HG03460 (cell line): ENCODE measurements at regions not wholly inside any gene's neighbourhood (a gene's known extent, or its start where the extent isn't known, plus 50 kb on each side); places are given as distances from the start of the nearest gene placed in this dataset.

Experiments
- ATAC-seq: cut with Tn5 transposase; IDR thresholded peaks from one replicate; pipeline ENCODE4 v1.9.1; 2021; ENCODE audit not compliant: unreplicated experiment

DNA sequence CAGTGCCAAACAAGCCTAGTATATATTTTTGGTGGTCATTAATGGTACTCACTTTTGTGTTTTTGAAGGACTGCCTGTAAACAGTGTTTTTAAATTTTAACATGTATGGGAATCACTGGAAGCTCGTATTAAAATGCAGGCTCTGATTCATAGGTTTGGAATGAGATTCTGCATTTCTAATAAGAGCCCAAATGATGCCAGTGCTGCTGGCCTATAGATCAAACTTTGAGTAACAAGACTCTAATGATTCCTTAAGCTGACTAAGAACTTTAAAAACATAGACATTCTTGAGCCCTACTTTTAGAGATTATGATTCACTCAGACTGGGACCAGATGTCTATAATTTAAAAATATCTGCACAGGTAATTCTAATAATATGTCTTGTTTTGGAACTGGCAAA, 823.2 kb upstream of the LCORL start:
- ATAC-seq: no peak

- ATAC-seq: no peak
Observed at GRCh38 chr4:18842431-18842830, 820.9 kb upstream of the LCORL start.

- no peak for ATAC-seq
Observed at GRCh38 chr4:18840481-18840880, 818.9 kb upstream of the LCORL start.

DNA sequence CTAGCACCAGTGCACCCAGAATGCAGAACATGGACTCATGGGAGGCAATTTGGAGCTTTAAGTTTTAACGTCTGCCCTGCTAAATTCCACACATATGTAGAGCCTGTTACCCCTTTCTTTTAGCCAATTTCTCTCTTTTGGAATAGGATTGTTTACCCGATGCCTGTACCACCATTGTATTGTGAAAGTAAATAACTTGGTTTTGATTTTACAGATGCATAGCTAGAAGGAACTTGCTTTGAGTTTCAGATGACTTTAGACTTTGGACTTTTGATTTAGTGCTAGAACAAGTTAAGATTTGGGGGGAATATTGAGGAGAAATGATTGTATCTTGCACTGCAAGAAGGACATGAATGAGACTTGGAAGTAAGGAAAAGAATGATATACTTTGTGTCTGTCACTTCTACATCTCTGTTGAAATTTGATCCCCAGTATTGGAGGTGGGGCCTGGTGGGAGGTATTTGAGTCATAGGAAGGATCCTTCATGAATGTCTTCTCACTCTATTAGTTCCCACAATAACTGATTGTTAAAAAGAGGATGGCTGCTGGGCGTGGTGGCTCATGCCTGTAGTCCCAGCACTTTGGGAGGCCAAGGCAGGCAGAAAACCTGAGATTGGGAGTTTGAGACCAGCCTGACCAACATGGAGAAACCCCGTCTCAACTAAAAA, 794.8 kb upstream of the LCORL start:
- ATAC-seq: no peak

GRCh38 chr4:18815779-18816173, 794.2 kb upstream of the LCORL start:
- no peak for ATAC-seq

- no peak for ATAC-seq
Observed at GRCh38 chr4:18815081-18815778, 793.7 kb upstream of the LCORL start.

- no peak for ATAC-seq
Observed at GRCh38 chr4:18813771-18814170, 792.2 kb upstream of the LCORL start.

- no peak for ATAC-seq
Observed at GRCh38 chr4:18813055-18813454, 791.5 kb upstream of the LCORL start.

- no peak for ATAC-seq
Observed at GRCh38 chr4:18803781-18804180, 782.2 kb upstream of the LCORL start.

DNA sequence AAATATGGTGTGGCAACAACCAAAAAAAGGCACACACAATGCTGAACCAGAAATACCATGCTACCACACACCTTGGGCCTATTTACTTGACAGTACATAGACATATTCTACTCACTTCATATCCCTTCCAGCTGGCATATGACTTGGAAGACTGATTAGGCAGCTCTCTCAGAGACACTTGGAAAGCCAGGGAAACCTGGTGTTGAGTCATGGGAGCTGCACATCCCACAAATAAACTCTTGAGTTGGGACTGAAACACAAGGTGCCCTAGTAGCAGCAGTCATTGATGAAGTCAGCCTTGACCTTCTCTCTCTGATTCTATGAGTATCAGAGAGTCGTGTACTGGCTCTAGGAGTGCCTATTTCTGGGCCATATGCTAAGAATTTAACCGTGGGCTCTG, 776.6 kb upstream of the LCORL start:
- no peak for ATAC-seq

DNA sequence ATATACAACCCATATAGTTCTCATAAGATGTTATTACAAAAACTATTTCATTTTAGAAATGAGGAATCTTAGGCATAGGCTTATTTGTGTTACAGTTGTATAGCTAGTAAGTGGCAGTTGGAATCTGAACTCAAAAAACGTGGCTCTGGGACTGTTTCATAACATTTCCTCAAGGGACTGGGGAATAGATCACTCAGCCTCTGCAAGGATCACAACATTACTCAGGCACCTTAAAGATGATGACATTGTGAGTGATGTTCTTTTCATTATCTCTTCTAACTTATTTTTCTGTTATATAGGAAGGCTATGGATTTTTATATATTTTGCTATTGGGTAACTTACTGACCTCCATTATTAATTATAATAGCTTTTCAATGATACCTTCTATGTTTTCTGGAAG, 774.2 kb upstream of the LCORL start:
- ATAC-seq: no peak

- ATAC-seq: no peak
Observed at GRCh38 chr4:18777190-18777930, 755.8 kb upstream of the LCORL start.

- ATAC-seq: no peak
Observed at GRCh38 chr4:18767921-18768320, 746.4 kb upstream of the LCORL start.

DNA sequence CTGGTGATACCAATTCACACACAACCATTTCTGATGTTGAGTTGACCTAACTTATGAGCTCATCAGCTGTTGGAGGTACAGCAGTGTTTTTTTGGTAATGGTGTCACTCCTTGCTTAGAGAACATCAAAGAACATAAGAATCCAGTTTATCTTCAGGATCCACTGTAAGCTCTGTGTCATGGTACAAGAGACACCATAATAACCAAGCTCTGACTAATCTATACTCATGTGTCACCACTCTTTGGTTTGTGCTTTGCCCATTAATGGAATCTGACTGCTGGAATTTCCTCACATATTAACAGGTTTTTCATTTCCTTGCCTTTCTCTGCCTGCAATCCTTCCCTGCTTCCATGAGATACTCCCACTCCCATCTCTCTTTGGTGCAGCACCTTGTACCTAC, 735.1 kb upstream of the LCORL start:
- ATAC-seq: no peak

GRCh38 chr4:18754180-18754579, 732.6 kb upstream of the LCORL start:
- ATAC-seq: no peak

GRCh38 chr4:18751083-18751482, 729.5 kb upstream of the LCORL start:
- ATAC-seq: no peak

GRCh38 chr4:18749391-18749790, 727.8 kb upstream of the LCORL start:
- ATAC-seq: no peak

DNA sequence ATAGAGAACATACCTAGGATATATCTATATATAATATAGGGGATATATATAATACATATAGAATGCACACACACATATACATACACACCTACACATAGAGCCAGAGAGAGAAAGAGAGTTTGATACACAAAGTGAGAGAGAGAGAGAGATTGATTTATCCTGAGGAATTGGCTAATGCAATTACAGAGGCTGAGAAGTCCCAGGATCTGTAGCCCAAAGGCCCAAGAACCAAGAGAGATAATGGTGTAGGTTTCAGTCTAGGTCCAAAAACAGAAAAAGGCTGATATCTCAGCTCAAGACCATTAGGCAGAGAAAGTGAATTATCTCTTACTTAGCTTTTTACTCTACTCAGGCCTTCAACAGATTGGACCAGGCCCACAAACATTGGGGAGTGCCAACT, 715.0 kb upstream of the LCORL start:
- no peak for ATAC-seq

DNA sequence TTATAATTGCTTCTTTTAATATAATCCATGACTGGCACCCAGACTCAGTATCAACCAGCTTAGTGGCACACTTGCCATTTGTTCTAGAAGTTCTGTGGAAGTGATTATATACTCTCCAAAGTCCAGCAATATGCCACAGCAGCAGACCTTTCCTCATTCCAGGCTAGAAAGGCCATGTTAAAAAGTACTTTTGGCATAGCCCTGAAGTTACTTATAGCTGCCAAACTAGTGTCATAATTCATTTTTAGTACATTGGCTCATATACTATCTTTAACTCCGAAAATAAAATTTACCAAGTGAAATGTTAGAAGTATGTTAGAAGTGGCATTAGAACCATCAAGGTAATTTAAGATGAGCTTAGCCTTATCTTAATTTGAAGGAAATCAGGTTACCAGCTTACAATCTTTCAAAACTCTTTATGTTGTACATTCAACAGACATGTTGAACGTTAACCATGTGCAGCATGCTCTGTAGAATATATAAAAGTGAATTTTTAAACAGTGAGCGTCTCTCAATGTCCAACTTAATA, 714.2 kb upstream of the LCORL start:
- ATAC-seq: no peak

DNA sequence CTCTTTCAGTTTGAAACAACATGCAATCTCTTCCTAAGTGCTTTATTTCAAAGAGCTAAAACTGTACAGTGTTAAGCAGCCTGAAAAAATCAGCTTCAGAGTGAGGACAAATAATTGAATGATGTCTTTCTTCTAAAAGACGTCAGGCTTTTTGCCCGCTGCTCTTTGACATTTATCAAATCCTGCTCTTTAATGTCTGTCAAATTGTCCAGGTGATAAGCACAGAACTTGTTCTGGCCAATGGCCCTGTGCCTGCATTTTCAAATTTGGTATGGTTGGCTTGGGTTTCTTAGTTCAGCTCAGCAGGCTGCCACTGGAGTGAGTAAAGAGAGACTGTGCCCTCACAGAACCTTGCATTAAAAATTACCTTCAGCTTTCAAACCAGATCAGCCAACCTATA, 712.9 kb upstream of the LCORL start:
- ATAC-seq: no peak

GRCh38 chr4:18733961-18734360, 712.4 kb upstream of the LCORL start:
- ATAC-seq: no peak

GRCh38 chr4:18722748-18723191, 701.2 kb upstream of the LCORL start:
- no peak for ATAC-seq
